Thoracic aorta (tissue), 2 donors: ENCODE measurements at regions not wholly inside any gene's neighbourhood (a gene's known extent, or its start where the extent isn't known, plus 50 kb on each side); places are given as distances from the start of the nearest gene placed in this dataset.

Experiments
- ATAC-seq: fragments of 150-250 bp; one replicate; pipeline ENCODE4 v1.8.0; 2017; ENCODE audit warnings: low read depth; ENCODE audit not compliant: insufficient number of reproducible peaks, low FRiP score
- DNase-seq: peaks from one replicate; pipeline ENCODE4 v3.0.0-alpha.2; 2020; ENCODE audit warnings: low spot score
- H3K27ac ChIP-seq, 2 donors: fragments of 200-600 bp; sonication (generic); 1 replicate in 1 of 2; 2 replicates in 1 of 2; pipeline ENCODE4 v1.5.1; 2016; ENCODE audit warnings: mild to moderate bottlenecking in 2 of 2, moderate library complexity in 2 of 2
- H3K27me3 ChIP-seq: fragments of 200-600 bp; sonication (generic); replicated peaks from 2 replicates; pipeline ENCODE4 v1.6.0; 2016; ENCODE audit warnings: mild to moderate bottlenecking; ENCODE audit not compliant: insufficient read depth
- H3K36me3 ChIP-seq: fragments of 200-600 bp; sonication (generic); one replicate; pipeline ENCODE4 v1.5.1; 2016
- H3K4me1 ChIP-seq, 2 donors: fragments of 200-600 bp; sonication (generic); 1 replicate in 1 of 2; 2 replicates in 1 of 2; pipeline versions ENCODE4 v1.5.1 to v1.6.0; 2016; ENCODE audit warnings: low read depth in 2 of 2, mild to moderate bottlenecking in 1 of 2; ENCODE audit not compliant: control insufficient read depth in 1 of 2
- H3K4me3 ChIP-seq: fragments of 200-600 bp; sonication (generic); 2 replicates; pipeline ENCODE4 v1.5.1; 2016; ENCODE audit warnings: mild to moderate bottlenecking
- H3K9me3 ChIP-seq: fragments of 200-600 bp; sonication (generic); 2 replicates; pipeline ENCODE4 v1.5.1; 2016
- CTCF ChIP-seq: fragments of 200-600 bp; sonication (generic); IDR thresholded peaks from one replicate; pipeline ENCODE4 v1.5.1; 2019; ENCODE audit warnings: antibody characterized with exemption

- Histone ChIP-seq H3K9me3 (no peaks in the 10 kb centered on the region), H3K36me3 (no peaks in the 10 kb centered on the region), H3K27me3 (no peaks in the 10 kb centered on the region), H3K27ac (no peak overlapping the region), H3K4me3 (no peak overlapping the region), H3K4me1 (no peaks in the 10 kb centered on the region)
- no peak for ATAC-seq
- TF ChIP-seq CTCF: no peak
- DNase-seq: no peak
These were observed 1883.8 kb downstream of the OLFM4 start for GRCh38 chr13:54912367-54912766.

GRCh38 chr13:54913668-54914067, 1885.1 kb downstream of the OLFM4 start:
- Histone ChIP-seq H3K4me3 (no peak overlapping the region), H3K9me3 (no peaks in the 10 kb centered on the region), H3K27me3 (no peaks in the 10 kb centered on the region), H3K36me3 (no peaks in the 10 kb centered on the region), H3K4me1 (no peaks in the 10 kb centered on the region), H3K27ac (no peak overlapping the region)
- DNase-seq: no peak
- no peak for ATAC-seq
- no peak for TF ChIP-seq CTCF

GRCh38 chr13:54927538-54927937, 1898.9 kb downstream of the OLFM4 start:
- no peak for ATAC-seq
- no peak for TF ChIP-seq CTCF
- Histone ChIP-seq H3K4me3 (no peak overlapping the region), H3K9me3 (no peaks in the 10 kb centered on the region), H3K27ac (no peak overlapping the region), H3K36me3 (no peaks in the 10 kb centered on the region), H3K4me1 (no peaks in the 10 kb centered on the region), H3K27me3 (no peaks in the 10 kb centered on the region)
- no peak for DNase-seq

DNA sequence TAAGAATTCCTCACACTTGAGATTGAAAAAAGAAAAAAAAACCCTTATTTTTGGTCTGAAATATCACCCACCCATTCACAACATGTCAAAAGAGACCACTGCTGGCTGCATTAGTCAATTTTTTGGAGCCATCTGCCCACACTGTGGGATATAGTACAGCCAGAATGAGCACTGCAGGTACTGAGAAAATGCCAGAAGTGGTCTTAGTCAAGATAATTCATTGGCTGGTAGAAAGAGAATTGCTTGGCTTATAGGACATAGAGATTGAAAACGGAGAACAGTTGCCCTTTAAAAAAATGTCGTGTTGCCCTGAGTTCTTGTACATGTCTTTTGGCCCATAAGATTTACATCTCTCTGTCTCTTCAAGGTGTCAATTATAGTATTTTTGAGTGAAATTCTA, 1899.5 kb downstream of the OLFM4 start:
- TF ChIP-seq CTCF: no peak
- Histone ChIP-seq H3K27me3 (no peaks in the 10 kb centered on the region), H3K4me1 (no peaks in the 10 kb centered on the region), H3K27ac (no peak overlapping the region), H3K9me3 (no peaks in the 10 kb centered on the region), H3K4me3 (no peak overlapping the region), H3K36me3 (no peaks in the 10 kb centered on the region)
- DNase-seq: no peak
- no peak for ATAC-seq

GRCh38 chr13:54934121-54934520, 1905.5 kb downstream of the OLFM4 start:
- Histone ChIP-seq H3K27ac (no peak overlapping the region), H3K9me3 (no peaks in the 10 kb centered on the region), H3K36me3 (no peaks in the 10 kb centered on the region), H3K4me1 (no peaks in the 10 kb centered on the region), H3K4me3 (no peak overlapping the region), H3K27me3 (no peaks in the 10 kb centered on the region)
- ATAC-seq: no peak
- no peak for DNase-seq
- TF ChIP-seq CTCF: no peak
